HG02852 (cell line): ENCODE measurements at regions not wholly inside any gene's neighbourhood (a gene's known extent, or its start where the extent isn't known, plus 50 kb on each side); places are given as distances from the start of the nearest gene placed in this dataset.
"Not testable (repeated sequence)": the region's sequence is repeated elsewhere in the genome, so short reads cannot be mapped to it uniquely, and the experiment has no call there.

Experiments
- ATAC-seq: cut with Tn5 transposase; IDR thresholded peaks from one replicate; pipeline ENCODE4 v1.9.1; 2021; ENCODE audit warnings: mild to moderate bottlenecking, moderate library complexity; ENCODE audit not compliant: unreplicated experiment

DNA sequence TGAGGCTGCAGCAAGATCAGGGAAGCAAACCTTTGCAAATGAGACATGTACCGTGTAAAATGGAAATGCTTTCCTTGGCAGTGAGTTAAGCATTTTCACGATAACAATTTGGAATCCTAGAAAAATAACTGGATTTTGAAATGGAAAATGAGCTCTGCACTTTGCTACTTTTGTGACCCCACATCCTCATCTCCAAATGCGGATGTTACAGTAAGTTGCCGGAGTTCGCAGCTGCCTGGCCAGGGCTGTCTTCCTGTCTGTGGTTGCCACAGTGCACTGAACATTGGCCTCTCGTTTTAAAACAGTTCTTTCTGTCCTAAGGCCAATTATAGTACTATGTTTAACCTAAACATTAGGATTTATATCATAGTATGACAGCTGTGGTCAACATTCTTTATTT lies 136.2 kb upstream of the FZD8 start:
- no peak for ATAC-seq

DNA sequence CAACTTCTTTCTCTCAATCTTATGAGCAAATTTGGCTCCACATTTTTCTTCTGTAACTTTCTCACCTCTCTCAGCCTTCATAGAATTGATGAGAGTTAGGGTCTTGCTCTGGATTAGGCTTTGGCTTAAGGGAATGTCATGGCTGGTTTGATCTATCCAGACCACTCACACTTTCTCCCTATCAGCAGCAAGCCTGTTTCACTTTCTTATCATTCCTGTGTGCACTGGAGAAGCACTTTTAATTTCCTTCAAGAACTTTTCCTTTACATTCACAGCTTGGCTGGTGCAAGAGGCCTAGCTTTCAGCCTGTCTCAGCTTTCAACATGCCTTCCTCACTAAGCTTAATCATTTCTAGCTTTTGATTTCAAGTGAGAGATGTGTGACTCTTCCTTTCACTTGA lies 134.5 kb upstream of the FZD8 start:
- ATAC-seq: not testable (repeated sequence)

- no peak for ATAC-seq
Observed at GRCh38 chr10:35774109-35774508, 132.0 kb upstream of the FZD8 start.

GRCh38 chr10:35770817-35771355 lies 128.8 kb upstream of the FZD8 start:
- ATAC-seq: no peak

DNA sequence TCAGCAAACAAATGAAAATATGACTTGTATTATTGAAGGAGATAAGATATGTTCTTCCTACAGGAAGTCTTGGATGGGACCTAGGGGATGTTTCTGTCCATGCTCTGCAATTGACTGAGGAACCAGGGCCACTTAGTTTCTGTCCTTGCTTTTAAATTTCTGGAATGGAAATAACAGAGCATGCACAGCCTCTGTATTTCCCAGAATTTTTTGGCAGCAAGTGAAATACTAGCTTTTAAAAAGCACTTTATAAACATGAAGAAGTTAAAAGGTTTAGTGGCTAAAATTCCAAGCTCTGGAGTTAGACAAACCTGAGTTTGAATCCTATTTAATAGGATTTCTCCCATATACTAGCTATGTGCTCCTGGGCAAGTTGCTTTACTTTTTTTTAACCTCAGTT lies 127.7 kb upstream of the FZD8 start:
- no peak for ATAC-seq

- ATAC-seq: no peak
Observed at GRCh38 chr10:35768731-35769130, 126.6 kb upstream of the FZD8 start.

GRCh38 chr10:35768011-35768410 lies 125.9 kb upstream of the FZD8 start:
- ATAC-seq: no peak

- no peak for ATAC-seq
Observed at GRCh38 chr10:35765996-35766395, 123.9 kb upstream of the FZD8 start.

DNA sequence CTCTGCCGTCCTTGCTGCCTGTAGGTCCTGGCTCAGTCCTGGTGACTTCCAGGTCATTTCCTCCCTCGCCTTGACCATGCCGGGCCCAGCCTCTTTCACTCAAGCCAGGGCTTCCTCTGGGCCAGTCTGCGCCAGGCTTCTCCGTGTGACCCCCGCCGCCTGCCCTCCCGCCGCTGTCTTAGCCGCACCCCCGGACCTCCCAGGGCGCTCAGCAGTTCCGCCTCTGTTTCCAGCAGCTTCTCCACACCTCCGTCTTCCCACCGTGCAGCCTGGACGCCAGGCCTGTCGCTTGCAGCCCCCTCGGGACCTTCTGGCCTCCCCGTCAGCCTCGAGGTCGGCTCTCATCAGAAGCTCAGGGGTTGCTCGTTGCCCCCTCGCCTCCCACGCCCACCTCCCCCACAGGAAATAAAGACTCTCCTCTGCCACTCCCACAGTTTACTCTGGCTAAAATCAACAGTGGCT lies 123.0 kb upstream of the FZD8 start:
- ATAC-seq: no peak

- ATAC-seq: no peak
Observed at GRCh38 chr10:35762311-35763030, 120.4 kb upstream of the FZD8 start.

DNA sequence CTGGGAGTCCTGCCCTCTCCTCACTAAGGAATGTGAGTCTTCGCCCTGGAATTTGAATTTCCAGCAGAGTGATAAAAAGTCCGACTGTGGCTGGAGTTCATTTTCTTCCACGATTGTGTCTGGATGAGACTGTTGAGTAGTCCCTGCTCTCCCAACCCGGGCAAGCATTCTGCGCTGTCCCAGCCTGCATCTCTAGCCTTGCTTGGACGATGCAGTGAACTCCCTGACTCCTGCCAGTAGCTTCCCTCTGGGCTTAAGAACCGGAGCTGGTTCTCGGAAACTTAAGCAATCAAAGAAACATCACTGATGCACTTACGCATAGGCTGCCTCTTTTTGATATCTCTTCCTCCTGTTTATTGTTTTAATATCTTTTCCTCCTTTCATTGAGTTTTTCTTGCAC lies 116.0 kb upstream of the FZD8 start:
- no peak for ATAC-seq

- ATAC-seq: no peak
Observed at GRCh38 chr10:35754519-35754918, 112.4 kb upstream of the FZD8 start.

DNA sequence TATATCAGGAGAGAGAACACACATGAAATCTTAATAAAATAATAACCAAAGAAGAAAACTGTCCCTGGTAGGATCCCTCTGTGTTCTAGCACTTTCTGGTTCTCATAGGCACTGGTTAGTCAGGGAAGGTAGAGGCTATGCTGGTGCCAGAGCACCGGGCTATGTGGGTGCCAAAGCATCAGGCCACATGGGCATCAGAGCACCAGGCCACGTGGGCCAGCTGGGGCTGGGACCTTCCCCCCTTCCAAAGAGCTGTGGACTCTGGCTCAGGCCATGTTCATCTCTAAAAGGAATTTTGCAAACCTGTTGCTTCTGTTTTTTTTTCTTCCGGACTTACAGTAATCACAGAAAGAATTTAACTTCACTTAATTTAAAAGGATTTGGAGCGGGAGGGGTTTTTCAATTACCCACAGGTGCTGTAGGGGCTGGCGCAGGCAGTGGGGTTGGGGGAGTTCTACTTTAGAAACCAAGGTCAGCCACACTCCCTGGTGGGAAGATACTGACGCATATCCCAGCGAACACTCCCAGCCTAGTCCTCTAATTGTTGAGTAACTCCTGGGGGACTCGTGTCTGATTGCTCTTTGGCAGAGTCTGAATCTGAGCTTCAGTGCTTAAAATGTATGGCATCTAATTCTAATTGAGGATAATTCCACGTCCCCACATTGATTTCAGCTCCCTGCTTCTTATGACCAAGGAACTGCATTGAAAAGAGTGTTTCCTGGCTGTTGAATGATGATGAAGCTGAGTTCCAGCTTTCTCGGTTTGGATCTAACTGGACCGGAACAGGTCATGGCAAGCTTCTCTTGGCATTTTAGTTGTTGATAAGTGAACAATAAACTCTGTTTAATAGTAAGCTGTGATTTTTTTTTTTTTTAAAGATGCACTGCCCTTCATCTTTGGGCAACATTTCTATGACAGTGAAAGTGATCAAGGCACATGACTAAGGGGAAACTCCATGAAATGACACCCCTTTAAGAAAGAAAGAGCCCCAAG lies 110.7 kb upstream of the FZD8 start:
- no peak for ATAC-seq

GRCh38 chr10:35751347-35751746 lies 109.3 kb upstream of the FZD8 start:
- no peak for ATAC-seq

DNA sequence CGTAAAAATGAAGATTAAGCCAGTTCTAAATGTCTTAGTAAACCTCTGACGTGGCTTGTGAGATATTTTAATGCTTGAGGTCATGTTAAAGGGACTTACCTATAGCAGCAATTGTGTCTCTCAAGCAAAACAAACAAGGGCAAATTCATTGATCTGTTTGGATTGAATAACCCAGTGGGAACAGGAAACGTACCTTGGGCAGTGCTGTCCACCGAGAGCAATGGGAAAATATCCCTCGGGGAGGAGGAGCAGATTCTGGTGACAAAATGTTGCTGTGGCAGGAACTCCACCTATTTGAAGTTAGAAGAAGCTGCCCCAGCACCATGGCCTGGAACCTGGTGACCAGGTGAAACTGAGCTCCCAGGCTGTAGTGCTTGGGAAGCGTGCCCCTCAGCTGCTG lies 107.1 kb upstream of the FZD8 start:
- no peak for ATAC-seq

DNA sequence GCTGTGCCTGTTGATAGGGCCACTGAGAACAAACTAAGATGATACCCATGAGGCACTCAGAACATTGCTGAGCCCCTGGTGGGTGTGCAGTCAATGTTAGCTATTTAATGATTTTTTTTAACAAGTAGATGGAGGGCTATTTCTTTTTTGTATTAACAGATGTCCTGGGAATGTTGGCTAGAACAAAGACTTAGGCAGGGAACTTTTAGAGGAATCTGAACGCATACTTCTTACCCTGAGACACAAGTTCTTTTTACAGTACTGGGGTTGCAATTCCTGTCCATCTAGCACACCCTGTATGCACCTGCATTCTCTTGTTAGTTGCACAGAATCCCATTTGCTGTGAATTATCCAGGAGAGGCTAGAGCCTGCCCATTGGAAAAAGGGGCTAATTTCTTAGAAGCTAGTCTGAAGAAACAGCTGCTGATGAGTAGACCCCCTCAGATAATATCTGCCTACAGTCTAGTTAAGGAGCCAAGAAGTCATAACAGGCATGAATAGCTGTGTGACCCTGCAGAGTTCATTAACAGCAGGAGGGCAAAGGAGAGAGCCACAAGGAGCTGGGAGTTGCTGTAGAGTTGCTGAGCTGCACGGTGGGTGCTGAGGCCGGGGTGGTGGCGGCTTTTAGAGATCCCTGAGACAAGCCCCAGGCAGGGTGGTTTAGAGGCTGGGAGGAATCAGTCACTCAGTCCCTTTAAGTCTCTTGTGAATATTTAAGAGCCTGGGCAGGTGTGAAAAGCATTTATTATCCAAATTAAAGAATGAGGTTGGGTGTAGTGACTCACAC lies 103.7 kb upstream of the FZD8 start:
- no peak for ATAC-seq

GRCh38 chr10:35743851-35744250 lies 101.8 kb upstream of the FZD8 start:
- ATAC-seq: no peak

GRCh38 chr10:35743351-35743750 lies 101.3 kb upstream of the FZD8 start:
- ATAC-seq: no peak

DNA sequence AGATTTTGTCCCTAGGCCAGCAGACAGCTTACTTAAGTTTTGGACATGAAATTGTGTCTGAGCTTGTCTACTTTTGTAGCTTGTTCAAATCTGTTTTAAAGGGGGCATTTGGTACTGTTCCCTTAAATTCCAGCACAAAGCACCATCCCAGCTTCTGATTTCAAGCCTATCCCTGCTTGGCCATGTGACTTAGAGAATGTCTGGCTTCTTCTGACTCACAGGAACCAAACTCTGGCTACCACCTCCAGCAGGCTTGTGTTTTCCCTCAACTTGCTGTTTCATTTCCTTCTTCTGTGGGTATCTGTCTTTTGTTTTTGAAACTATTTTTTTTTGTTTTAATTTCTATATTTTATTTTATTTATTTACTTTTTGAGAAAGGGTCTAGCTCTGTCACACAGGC lies 97.9 kb upstream of the FZD8 start:
- no peak for ATAC-seq

GRCh38 chr10:35735412-35735811 lies 93.3 kb upstream of the FZD8 start:
- no peak for ATAC-seq

GRCh38 chr10:35731828-35732227 lies 89.7 kb upstream of the FZD8 start:
- ATAC-seq: no peak
